ENCODE measurements at regions not wholly inside any gene's neighbourhood (a gene's known extent, or its start where the extent isn't known, plus 50 kb on each side); places are given as distances from the start of the nearest gene placed in this dataset.

GRCh38 chr2:105464325-105464724 is 65.5 kb upstream of the FHL2 start:
- Histone ChIP-seq H3K36me3 (ENCODE audit: control insufficient read depth in 2 of 2, extremely low read depth in 1 of 2, insufficient read depth in 2 of 2, low read length in 2 of 2) (no peaks in the 10 kb centered on the region), H4K20me1 (ENCODE audit: control insufficient read depth, extremely low read depth, insufficient read depth, low read length) (no peaks in the 10 kb centered on the region), H3K9ac (ENCODE audit: control insufficient read depth, extremely low read depth, insufficient read depth, low read length) (no peak overlapping the region), H3K79me2 (ENCODE audit: control insufficient read depth, insufficient read depth, low read length) (no peaks in the 10 kb centered on the region), H3K9me1 (ENCODE audit: control insufficient read depth, extremely low read depth, insufficient read depth, low read length) (no peaks in the 10 kb centered on the region), H3K4me2 (ENCODE audit: control insufficient read depth, extremely low read depth, insufficient read depth, low read depth, low read length) (no peak overlapping the region), H3K9me3 (ENCODE audit: control insufficient read depth, low read depth, low read length) (no peaks in the 10 kb centered on the region), H3K4me3 (ENCODE audit: control insufficient read depth in 2 of 3, extremely low read depth in 1 of 3, insufficient read depth in 2 of 3, low read depth in 1 of 3, low read length in 3 of 3) (no peak overlapping the region), H3K4me1 (ENCODE audit: control insufficient read depth, extremely low read depth, insufficient read depth, low read length) (peaks cover 5% of the 10 kb centered on the region), H3K27me3 (ENCODE audit: control insufficient read depth, extremely low read depth, insufficient read depth, low read length) (no peaks in the 10 kb centered on the region), H3K27ac (ENCODE audit: control insufficient read depth, insufficient read depth, low read length) (no peak overlapping the region), H2AFZ (ENCODE audit: control insufficient read depth, low read length) (no peak overlapping the region)
- FAIRE-seq (no peak), DNase-seq (ENCODE audit: low read depth, low spot score) (no peak)
- no peak for TF ChIP-seq EZH2 (IDR thresholded peaks at IDR 0.05; ENCODE audit: low read length)
- TF ChIP-seq, protein P1, sequence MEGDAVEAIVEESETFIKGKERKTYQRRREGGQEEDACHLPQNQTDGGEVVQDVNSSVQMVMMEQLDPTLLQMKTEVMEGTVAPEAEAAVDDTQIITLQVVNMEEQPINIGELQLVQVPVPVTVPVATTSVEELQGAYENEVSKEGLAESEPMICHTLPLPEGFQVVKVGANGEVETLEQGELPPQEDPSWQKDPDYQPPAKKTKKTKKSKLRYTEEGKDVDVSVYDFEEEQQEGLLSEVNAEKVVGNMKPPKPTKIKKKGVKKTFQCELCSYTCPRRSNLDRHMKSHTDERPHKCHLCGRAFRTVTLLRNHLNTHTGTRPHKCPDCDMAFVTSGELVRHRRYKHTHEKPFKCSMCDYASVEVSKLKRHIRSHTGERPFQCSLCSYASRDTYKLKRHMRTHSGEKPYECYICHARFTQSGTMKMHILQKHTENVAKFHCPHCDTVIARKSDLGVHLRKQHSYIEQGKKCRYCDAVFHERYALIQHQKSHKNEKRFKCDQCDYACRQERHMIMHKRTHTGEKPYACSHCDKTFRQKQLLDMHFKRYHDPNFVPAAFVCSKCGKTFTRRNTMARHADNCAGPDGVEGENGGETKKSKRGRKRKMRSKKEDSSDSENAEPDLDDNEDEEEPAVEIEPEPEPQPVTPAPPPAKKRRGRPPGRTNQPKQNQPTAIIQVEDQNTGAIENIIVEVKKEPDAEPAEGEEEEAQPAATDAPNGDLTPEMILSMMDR (optimal IDR thresholded peaks at IDR 0.05 in 1 of 3, IDR thresholded peaks at IDR 0.05 in 1 of 3, conservative IDR thresholded peaks at IDR 0.05 in 1 of 3; ENCODE audit: extremely low read depth in 1 of 3, insufficient read depth in 2 of 3, low read length in 3 of 3) = no peak
- dilution Hi-C loops (cut with MboI; ENCODE audit: extremely low pct_ligation_motif_present, low sequenced_read_pairs) = no loop called here

DNA sequence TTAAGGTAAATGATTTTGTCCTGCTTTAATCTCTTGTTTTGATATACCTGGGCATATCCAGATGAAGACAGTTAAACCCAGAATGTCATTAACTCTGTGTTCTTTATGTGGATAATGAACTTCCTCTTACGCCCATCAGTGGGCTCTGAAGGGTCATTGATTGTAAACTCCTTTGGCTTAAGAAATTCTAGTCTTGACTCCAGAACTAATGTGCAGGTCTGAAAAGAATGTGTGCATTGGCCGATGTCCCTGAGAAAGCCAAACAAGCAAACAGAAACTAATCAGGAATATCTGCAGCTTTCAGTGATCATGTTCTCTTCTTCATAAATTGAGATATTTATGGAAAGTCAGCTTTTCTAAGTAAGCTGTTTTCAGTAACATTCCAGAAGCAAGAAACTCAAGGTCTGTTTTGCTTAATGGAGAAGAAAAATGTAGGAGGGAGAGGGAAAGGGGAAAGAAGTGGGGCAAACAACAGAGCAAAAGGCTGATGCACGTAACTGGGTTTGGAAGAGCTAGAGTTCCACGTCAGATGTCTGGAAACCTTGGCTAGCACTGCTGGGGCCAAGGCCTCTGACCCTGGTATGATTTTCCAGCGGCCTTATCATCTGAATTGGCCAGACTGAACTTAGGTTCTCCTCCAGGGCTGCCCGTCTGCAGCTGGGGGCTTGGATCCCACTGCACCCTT is 61.3 kb upstream of the FHL2 start:
- Histone ChIP-seq H3K9me3 (ENCODE audit: control insufficient read depth, low read depth, low read length) (no peaks in the 10 kb centered on the region), H3K4me1 (ENCODE audit: control insufficient read depth, extremely low read depth, insufficient read depth, low read length) (peaks cover 12% of the 10 kb centered on the region), H3K27ac (ENCODE audit: control insufficient read depth, insufficient read depth, low read length) (no peak overlapping the region), H3K36me3 (ENCODE audit: control insufficient read depth in 2 of 2, extremely low read depth in 1 of 2, insufficient read depth in 2 of 2, low read length in 2 of 2) (no peaks in the 10 kb centered on the region), H3K79me2 (ENCODE audit: control insufficient read depth, insufficient read depth, low read length) (no peaks in the 10 kb centered on the region), H3K4me3 (ENCODE audit: control insufficient read depth in 2 of 3, extremely low read depth in 1 of 3, insufficient read depth in 2 of 3, low read depth in 1 of 3, low read length in 3 of 3) (no peak overlapping the region), H3K27me3 (ENCODE audit: control insufficient read depth, extremely low read depth, insufficient read depth, low read length) (no peaks in the 10 kb centered on the region), H3K9me1 (ENCODE audit: control insufficient read depth, extremely low read depth, insufficient read depth, low read length) (no peaks in the 10 kb centered on the region), H3K9ac (ENCODE audit: control insufficient read depth, extremely low read depth, insufficient read depth, low read length) (no peak overlapping the region), H4K20me1 (ENCODE audit: control insufficient read depth, extremely low read depth, insufficient read depth, low read length) (no peaks in the 10 kb centered on the region), H3K4me2 (ENCODE audit: control insufficient read depth, extremely low read depth, insufficient read depth, low read depth, low read length) (no peak overlapping the region), H2AFZ (ENCODE audit: control insufficient read depth, low read length) (no peak overlapping the region)
- no peak for FAIRE-seq
- dilution Hi-C loops (cut with MboI; ENCODE audit: extremely low pct_ligation_motif_present, low sequenced_read_pairs) = no loop called here
- TF ChIP-seq, protein P1 (optimal IDR thresholded peaks at IDR 0.05 in 1 of 3, IDR thresholded peaks at IDR 0.05 in 1 of 3, conservative IDR thresholded peaks at IDR 0.05 in 1 of 3; ENCODE audit: extremely low read depth in 1 of 3, insufficient read depth in 2 of 3, low read length in 3 of 3) = no peak
- no peak for TF ChIP-seq EZH2 (IDR thresholded peaks at IDR 0.05; ENCODE audit: low read length)
- no peak for DNase-seq (ENCODE audit: low read depth, low spot score)

All from keratinocyte (primary cell).